GM19463 (cell line): ENCODE measurements at regions not wholly inside any gene's neighbourhood (a gene's known extent, or its start where the extent isn't known, plus 50 kb on each side); places are given as distances from the start of the nearest gene placed in this dataset.
"Not testable (repeated sequence)": the region's sequence is repeated elsewhere in the genome, so short reads cannot be mapped to it uniquely, and the experiment has no call there.

Experiments
- ATAC-seq: cut with Tn5 transposase; IDR thresholded peaks from one replicate; pipeline ENCODE4 v1.9.1; 2021; ENCODE audit warnings: mild to moderate bottlenecking, moderate library complexity; ENCODE audit not compliant: unreplicated experiment

DNA sequence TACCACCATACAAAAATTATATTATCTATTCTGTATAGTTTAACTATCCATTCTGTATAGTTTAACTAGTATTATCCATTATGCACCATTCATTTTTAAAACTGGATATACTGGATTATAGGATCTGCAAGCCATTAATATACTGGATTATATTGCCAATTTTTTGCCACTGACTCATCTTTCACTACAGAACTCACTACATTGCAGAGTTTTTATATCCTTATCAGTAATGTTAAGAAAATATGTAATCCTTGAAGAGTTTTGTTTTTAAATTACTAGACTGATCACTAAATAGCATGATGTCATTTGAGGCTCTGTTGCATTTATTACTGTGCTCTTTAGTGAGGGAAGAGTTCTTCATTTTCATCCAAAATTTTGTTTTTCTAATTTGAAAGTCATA lies 109.8 kb upstream of the SNX2 start:
- ATAC-seq: no peak

DNA sequence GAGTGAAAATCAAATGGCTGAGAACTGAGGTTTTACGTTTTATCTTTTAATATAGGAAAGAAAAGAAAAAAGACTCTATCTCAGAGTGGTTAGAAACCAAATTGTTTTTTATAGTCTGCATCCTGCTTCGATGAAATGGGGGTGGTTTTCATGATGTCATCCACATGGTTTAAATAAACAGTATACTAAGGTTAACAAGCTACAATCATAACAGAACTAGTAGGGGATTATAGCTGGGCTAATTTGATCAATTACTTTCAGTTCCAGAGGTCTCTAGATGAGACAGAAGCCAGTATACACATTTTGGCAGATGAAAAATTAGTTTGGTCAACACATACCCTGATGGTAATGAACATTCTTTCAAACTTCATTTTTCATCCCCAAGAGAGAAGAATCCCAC lies 106.3 kb upstream of the SNX2 start:
- peak; percentile 64 for ATAC-seq

DNA sequence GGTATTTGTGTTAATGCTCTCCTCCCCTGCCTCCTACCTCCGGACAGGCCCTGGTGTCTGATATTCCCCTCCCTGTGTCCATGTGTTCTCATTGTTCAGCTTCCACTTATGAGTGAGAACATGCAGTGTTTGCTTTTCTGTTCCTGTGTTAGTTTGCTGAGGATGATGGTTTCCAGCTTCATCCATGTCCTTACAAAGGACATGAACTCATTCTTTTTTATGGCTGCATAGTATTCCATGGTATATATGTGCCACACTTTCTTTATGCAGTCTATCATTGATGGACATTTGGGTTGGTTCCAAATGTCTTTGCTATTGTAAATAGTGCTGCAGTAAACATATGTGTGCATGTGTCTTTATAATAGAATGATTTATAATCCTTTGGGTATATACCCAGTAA lies 105.2 kb upstream of the SNX2 start:
- not testable (repeated sequence) for ATAC-seq

DNA sequence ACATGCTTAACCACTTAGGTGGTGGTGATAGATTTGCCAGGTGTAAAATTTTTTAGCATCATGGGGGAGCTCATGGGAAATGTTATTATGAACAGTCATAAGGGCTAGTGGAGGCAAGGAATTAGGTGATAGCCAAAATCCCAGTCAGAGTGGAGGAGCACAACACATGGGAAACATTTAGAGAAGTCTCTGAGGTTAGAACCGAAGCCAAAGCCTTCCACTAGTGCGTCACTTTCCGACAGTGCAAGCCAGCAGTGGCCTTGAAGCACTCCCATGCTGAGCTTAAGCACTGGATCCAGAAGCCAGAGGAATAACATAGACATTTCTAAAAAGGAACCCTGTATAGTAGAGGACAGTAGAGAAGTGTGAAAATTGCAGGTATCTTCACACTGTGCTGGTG lies 101.5 kb upstream of the SNX2 start:
- ATAC-seq: no peak

- no peak for ATAC-seq
These were observed 100.5 kb upstream of the SNX2 start for GRCh38 chr5:122674385-122674784.

DNA sequence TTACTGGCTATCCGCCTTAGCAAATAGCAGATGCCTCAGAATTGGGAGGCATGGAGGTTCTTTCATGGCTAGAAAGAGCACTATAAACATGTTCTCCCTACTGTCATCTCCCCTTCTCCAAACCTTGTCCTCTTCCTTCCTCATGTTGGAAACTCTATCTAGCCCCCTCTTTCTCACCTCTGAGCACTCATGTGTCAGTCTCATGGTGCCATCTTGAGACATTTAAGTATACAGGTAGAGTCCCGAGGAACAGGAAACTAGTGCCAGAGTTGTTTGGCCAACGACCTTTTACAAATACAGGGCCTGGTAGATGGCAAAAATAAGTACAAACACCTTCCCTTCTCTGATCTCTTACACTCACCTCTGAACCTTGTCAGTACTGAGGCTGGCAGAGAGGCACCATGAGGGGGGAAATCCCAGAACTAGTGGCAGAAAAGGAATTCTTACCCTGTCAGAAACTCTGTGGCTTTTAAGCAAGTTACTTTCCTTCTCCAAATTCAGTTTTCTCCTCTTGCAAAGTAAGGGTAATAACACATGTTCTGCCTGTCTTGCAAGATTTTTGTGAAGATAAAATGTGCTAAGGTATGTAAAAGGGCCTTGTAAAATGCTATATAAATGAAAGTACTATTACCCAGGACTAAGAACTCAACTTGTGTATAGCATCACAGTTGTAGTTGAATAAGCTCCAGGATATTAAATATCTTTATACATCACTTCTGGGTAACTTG lies 94.1 kb upstream of the SNX2 start:
- no peak for ATAC-seq

DNA sequence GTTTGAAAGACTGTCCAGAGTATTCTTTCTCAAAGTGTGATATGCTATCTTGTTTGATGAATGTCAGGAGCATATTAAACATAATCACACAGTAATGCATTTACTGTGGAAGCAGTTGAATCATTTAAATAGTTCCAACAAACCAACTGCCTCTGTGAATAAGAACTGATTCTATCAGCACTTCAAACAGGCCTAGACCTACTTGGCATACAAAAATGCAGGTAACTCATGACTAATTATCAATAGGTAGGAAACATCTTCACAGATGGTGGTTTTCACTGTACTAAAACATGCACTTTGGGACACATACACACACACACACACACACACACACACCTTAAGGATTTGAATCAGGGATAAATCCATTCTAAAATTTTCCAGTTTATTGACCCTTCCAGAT lies 91.2 kb upstream of the SNX2 start:
- ATAC-seq: no peak

DNA sequence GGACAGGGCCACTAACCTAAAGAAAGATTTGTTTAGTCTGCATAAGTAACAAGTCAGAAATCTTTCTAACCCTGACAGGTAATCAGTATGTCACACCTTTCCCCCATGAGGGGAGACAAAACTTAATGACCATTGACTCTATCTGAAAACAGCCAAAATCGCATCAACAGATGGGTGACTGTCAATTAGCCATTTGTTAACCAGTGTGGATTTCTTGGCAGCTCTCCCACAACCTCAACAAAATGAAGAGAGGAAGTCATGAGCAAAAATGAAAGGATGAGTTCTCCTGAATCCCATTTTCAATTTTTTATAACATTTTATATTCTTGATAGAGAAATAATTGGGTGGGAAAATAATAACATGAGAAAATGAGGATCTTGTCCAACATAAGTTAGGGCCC lies 84.6 kb upstream of the SNX2 start:
- ATAC-seq: no peak

DNA sequence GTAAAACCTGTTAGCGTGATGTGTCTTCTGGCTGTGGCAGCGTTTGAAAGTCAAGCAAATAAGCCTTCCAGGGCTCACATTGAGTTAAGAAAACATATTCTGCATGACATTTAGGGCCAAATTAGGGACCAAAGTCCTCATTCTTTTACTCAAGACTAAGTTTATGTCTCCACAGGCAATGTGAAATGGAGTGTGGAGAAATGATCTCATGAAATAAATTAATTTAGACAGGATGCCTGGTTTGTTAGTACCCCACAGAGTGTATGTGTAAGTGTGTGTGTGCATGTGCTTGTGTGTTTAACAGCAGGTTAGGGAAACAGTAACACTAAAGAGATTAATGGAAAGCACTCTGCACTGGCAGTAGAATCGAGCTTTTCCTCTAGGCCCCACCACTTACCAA lies 82.9 kb upstream of the SNX2 start:
- no peak for ATAC-seq

GRCh38 chr5:122693963-122694362 lies 80.9 kb upstream of the SNX2 start:
- ATAC-seq: no peak

GRCh38 chr5:122694884-122695283 lies 80.0 kb upstream of the SNX2 start:
- no peak for ATAC-seq

- ATAC-seq: not testable (repeated sequence)
These were observed 78.1 kb upstream of the SNX2 start for GRCh38 chr5:122696735-122697134.

DNA sequence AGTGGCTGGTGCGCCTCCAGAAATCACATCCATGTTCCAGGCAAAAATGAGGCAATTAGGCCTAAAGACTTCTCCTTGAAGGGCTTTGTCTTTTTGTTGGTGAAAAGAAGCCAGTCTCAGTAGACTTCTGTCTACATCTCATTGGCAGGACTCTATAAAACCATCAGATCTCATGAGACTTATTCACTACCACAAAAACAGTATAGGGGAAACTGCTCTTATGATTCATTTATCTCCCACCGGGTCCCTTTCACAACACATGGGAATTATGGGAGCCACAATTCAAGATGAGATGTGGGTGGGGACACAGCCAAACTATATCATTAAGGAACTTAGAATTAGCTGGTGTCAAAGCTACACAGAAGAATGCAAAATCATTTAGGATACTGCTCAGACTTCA lies 77.7 kb upstream of the SNX2 start:
- no peak for ATAC-seq

- ATAC-seq: no peak
These were observed 75.7 kb upstream of the SNX2 start for GRCh38 chr5:122699201-122699600.

DNA sequence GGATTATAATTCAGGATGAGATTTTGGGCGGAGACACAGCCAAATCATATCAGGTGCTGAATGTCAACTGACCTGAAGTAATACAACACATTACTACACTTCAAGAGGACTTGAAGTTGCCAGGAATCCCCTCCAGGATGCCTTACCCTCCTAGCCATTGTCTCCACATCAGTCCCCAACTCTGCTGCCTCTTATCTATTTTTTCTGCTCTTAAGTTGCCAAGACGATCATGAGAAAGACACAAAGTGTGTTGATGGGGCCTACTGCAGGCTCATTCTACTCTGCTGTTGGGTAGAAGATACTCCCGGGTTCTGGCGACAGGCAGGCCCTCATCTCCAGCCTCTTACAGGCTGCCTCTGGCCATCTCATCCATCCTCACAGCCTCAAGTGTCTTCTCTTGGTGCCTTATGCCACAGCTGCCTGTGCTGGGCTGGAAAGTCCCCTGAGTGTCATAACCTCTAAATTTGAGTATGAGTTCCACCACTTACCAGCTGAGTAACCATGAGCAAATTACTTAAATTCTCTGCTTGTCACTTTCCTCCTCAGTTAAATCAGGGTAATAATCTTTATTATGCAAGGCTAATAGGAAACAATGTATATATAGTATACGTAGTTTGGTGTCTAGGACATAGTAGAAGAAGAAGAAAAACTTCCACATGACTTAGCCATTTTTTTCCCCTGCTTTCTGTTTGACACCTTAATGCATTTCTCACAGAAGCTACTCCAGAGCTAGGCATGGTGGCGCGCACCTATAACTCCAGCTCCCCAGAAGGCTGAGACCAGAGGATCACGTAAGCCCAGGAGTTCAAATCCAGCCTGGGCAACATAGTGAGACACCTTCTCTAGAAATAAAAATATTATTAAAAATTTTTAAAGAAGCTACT lies 73.0 kb upstream of the SNX2 start:
- peak; percentile 99 for ATAC-seq

DNA sequence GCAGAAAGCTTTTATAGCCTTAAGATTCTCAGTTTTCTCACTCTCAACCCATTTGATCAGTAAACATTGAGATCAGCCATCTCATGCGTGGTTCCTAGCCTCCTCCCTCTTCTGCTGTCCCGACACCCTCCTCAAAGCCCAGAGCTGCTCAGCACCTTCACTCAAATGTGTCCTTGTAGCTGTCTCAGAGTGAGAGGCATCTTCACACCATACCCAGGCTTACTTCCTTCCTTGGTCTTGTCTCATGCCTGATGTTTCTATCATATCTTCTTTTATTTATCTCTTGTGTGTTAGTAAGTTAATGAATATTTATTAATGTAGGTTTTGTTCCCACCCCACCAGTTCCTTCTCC lies 72.4 kb upstream of the SNX2 start:
- ATAC-seq: peak; percentile 25

DNA sequence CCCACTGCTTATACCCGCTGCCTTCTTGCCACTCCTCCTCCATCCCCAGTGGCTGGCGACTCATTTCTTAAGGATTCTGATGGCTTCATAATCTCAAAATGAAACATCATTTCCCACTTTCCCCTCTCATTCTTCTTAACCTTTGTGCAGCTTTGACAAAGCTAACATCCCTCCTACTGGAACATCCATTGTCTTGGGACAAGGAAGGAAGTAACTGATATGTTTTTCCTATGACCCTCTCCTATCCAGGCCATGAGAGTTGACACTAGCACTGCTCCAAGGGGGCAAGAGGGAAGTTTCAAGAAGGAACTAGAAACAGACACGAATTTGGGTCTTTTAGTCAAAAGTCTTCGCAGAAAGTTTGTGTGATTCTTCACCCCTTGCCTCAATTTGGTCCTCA lies 71.7 kb upstream of the SNX2 start:
- no peak for ATAC-seq

DNA sequence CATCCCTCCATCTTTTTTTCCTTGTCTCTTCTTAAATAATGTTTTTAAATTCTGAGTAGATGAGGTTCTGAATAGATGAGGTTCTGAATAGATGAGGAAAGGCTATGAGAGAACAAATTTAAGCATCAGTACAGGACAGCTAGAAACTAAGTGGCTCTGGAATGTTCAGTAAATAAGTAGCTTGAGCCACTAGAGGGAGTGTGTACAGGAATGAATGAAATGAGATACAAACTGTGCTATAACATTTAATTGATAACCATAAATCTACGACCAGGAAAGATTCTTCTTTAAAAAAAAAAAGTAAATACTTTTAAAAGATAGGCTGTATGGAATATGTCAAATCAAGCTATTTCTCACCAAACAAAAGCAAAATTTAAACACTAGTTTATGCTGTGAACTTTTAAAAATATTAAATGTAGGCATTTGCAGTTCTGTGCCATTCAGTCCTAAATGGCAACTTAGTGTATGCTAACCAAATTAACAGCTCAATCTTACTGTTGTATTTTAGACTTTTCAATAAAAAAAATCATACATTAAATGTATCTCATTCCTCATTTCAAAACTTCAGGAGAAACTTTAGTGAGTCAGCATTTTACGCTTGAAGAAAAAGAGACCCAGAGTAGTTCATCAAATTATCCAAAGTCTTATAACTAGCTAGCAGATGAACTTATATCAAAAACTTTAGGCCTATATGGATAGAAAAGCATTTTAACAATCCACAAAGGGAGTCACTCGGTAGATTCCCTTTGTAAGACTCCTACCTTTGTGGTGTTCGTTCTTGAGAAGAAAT lies 70.4 kb upstream of the SNX2 start:
- no peak for ATAC-seq

- ATAC-seq: no peak
These were observed 69.0 kb upstream of the SNX2 start for GRCh38 chr5:122705851-122706250.

GRCh38 chr5:122707796-122708195 lies 67.1 kb upstream of the SNX2 start:
- ATAC-seq: no peak

- no peak for ATAC-seq
These were observed 61.8 kb upstream of the SNX2 start for GRCh38 chr5:122713041-122713440.

- no peak for ATAC-seq
These were observed 59.8 kb upstream of the SNX2 start for GRCh38 chr5:122715095-122715494.
